Thymus (tissue), 11 donors: ENCODE measurements at regions not wholly inside any gene's neighbourhood (a gene's known extent, or its start where the extent isn't known, plus 50 kb on each side); places are given as distances from the start of the nearest gene placed in this dataset.

Experiments
- DNase-seq, 9 donors: peaks; one replicate each; pipeline ENCODE4 v3.0.0-alpha.2; 2013; ENCODE audit warnings: low spot score in 9 of 9, low read depth in 6 of 9, missing footprints in 1 of 9
- H3K27ac ChIP-seq, 2 donors: one replicate each; pipeline ENCODE4 v1.5.1; 2013; ENCODE audit warnings: control low read depth in 1 of 2, low read depth in 1 of 2, low read length in 1 of 2, mild to moderate bottlenecking in 1 of 2, moderate library complexity in 1 of 2
- H3K27me3 ChIP-seq, 2 donors: one replicate each; pipeline ENCODE4 v1.5.1; 2013; ENCODE audit warnings: low read length in 1 of 2; ENCODE audit not compliant: control insufficient read depth in 2 of 2, insufficient read depth in 1 of 2
- H3K36me3 ChIP-seq, 2 donors: one replicate each; pipeline ENCODE4 v1.5.1; 2013; ENCODE audit warnings: low read length in 1 of 2, mild to moderate bottlenecking in 1 of 2, moderate library complexity in 1 of 2; ENCODE audit not compliant: control insufficient read depth in 2 of 2, insufficient read depth in 2 of 2
- H3K4me1 ChIP-seq, 2 donors: one replicate each; pipeline ENCODE4 v1.5.1; 2013; ENCODE audit warnings: low read length in 2 of 2; ENCODE audit not compliant: control insufficient read depth in 2 of 2, insufficient read depth in 2 of 2
- H3K4me3 ChIP-seq, 2 donors: one replicate each; pipeline ENCODE4 v1.5.1; 2013; ENCODE audit warnings: low read length in 2 of 2, control low read depth in 1 of 2, mild to moderate bottlenecking in 1 of 2
- H3K9me3 ChIP-seq, 2 donors: one replicate each; pipeline ENCODE4 v1.5.1; 2013; ENCODE audit warnings: low read length in 1 of 2, mild to moderate bottlenecking in 1 of 2; ENCODE audit not compliant: control insufficient read depth in 2 of 2, insufficient read depth in 1 of 2
- WGBS: extraction: QIAGEN DNeasy Blood & Tissue Kit; methylation state at CpG from one replicate; pipeline ENCODE4 v1.1.7; 2013; 5-methylcytosine and 5-hydroxymethylcytosine counted together
- donor health status: healthy.

DNA sequence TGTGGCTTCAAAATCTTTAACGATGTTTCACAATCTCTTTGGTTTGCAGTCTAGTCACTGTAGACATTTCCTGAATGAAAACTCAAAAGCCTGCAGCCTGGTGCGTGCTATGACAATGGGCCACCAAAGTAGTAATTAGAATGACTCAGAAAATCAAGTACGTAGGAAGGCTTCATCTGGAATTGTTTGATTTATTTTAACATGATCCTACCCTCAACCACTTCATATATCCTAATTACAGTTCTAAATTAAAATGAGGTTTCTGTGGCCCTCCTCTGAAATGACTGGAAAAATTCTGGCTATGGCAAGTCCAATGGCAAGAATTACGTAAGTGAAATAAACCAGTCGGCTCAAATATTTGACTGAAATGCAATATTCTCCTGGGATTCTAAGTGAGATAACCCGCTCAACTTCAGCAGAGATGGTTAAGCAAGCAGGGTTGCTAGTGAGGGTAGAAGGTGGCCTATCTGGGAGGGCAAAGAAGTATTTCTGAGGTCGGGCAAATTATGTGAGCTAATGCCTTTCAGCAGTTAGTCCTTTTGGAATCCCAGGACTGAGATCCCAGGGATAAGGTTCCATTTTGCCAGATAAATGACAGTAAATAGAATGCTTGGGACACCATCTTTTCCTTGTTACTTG, 145.6 kb upstream of the MYOCD start:
- Histone ChIP-seq H3K4me3 (no peak overlapping the region), H3K36me3 (no peaks in the 10 kb centered on the region), H3K9me3 (no peaks in the 10 kb centered on the region), H3K4me1 (no peaks in the 10 kb centered on the region), H3K27me3 (no peaks in the 10 kb centered on the region), H3K27ac (no peak overlapping the region)
- WGBS, result 91% methylated on average over 7 of the region's 7 CpGs
- no peak for DNase-seq

DNA sequence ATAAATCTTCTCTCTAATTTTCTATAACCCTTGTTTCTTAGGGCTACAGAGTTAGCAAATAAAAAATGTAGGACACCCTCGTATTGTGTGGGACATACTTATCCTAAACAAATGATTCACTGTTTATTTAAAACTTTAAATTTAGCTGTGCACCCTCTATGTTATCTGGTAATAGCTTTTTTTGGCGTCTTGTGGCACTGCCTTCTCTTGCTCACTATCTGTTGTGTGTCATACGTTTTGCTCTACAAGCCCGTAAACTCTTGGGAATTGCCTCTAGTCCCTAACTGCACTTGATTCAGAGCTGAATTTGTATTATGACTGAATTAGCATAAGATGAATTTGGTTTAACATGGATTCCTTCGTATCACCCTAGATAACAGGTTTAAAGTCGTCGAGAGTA, 144.3 kb upstream of the MYOCD start:
- Histone ChIP-seq H3K9me3 (no peaks in the 10 kb centered on the region), H3K27ac (no peak overlapping the region), H3K4me3 (no peak overlapping the region), H3K4me1 (no peaks in the 10 kb centered on the region), H3K27me3 (no peaks in the 10 kb centered on the region), H3K36me3 (no peaks in the 10 kb centered on the region)
- 88% methylated on average over 7 of the region's 7 CpGs for WGBS
- DNase-seq, result no peak

DNA sequence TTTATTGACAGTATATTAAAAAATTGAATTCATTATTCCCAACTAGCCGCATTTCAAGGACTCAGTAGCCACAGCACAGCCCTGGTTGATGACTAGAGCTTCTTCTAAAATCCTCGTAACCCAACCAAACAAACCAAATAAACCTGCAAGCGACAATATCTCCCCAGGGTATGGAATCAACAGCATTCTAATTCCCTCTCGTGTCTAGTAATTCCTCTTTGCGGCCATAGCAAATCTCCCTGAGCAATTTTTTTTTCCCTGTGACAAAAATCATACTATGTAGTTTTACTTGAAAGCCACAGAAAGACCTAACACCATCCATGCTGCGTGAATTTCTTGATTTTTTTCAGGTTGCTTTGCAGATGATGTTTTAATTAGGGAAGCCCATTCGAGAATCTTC, 143.4 kb upstream of the MYOCD start:
- Histone ChIP-seq H3K36me3 (no peaks in the 10 kb centered on the region), H3K27me3 (no peaks in the 10 kb centered on the region), H3K9me3 (no peaks in the 10 kb centered on the region), H3K4me3 (no peak overlapping the region), H3K4me1 (no peaks in the 10 kb centered on the region), H3K27ac (no peak overlapping the region)
- no peak for DNase-seq
- WGBS, result 79% methylated on average over 7 of the region's 7 CpGs

DNA sequence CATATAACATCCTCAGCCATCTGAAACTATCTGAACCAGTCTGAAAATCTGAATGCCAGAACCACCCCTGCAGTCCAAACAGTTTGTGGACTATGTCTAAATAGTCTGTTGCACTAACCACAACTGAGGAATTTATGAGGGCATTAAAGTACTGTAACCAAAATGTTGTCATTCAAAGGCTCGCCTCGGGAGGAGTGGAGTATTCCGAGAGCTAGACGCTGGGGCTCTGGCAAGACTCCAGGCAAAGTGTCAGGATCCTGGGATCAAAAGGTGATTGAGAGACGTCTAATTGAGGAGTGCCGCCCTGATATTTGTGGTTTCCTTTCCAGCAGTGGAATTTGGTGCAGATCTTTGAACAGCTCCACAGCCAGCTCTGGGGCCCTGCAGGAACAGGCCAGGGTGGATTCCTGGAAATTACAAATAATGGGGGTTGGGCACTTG, 142.9 kb upstream of the MYOCD start:
- no peak overlapping the region for H3K27ac ChIP-seq
- WGBS, result 21% methylated on average over 6 of the region's 6 CpGs
- H3K4me3 ChIP-seq, result no peak overlapping the region
- no peaks in the 10 kb centered on the region for H3K27me3 ChIP-seq
- no peaks in the 10 kb centered on the region for H3K4me1 ChIP-seq
- no peaks in the 10 kb centered on the region for H3K36me3 ChIP-seq
- DNase-seq, result no peak
- no peaks in the 10 kb centered on the region for H3K9me3 ChIP-seq

DNA sequence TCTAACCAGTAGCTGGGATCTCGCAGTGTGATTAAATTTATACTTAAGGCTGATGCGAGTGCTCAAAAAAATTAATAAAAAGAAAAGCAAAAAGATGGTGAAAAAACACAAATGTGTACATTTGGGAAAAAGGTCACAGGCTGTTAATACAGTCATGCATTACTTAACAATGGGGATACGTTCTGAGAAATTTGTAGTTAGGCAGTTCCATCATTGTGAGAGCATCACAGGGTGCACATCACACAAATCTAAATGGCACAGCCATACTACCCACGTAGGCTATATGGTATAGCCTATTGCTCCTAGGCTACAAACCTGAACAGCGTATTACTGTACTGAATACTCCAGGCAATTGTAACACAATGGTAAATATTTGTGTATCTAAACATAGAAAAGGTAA, 142.4 kb upstream of the MYOCD start:
- H3K4me1 ChIP-seq, result no peaks in the 10 kb centered on the region
- DNase-seq, result no peak
- H3K4me3 ChIP-seq, result no peak overlapping the region
- WGBS, result 85% methylated on average over 5 of the region's 5 CpGs
- H3K27me3 ChIP-seq, result no peaks in the 10 kb centered on the region
- no peaks in the 10 kb centered on the region for H3K9me3 ChIP-seq
- H3K36me3 ChIP-seq, result no peaks in the 10 kb centered on the region
- H3K27ac ChIP-seq, result no peak overlapping the region

DNA sequence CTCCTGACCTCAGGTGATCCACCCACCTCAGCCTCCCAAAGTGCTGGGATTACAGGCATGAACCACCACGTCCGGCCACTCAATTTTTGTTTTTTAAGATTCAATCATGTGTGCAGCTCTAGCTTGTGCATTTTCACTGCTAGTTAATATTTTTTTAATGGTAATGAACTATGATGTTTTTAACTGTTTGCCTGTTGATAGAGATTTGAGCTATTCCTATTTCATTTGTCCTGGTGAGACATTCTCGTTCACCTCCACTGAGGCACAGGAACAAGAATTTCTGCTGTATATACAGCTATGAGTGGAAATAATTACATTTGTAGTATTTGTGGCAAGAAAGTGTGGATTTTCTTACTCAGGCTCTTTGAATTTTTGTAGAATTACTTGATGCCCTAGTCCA, 137.7 kb upstream of the MYOCD start:
- H3K4me1 ChIP-seq, result no peaks in the 10 kb centered on the region
- H3K36me3 ChIP-seq, result no peaks in the 10 kb centered on the region
- H3K4me3 ChIP-seq, result no peak overlapping the region
- no peaks in the 10 kb centered on the region for H3K9me3 ChIP-seq
- no peak overlapping the region for H3K27ac ChIP-seq
- DNase-seq, result no peak
- 97% methylated on average over 3 of the region's 3 CpGs for WGBS
- no peaks in the 10 kb centered on the region for H3K27me3 ChIP-seq

DNA sequence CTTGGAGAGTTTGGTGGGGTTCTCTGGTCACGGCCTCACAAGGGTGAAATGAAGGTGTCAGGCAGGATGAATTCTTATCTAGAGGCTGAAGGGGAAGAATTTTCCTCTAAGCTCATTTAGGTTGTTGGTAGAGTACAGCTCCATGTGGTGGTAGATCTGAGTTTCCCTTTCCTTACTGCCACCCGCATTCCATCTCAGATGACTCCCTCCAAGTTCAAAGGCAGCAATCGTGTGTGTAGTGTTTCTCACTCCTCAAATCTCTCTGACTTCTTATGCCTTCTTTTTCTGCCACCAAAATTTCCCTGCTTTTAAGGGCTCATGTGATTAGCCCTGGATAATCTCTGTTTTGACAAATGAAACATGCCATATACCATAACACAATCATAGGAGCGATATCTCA, 135.5 kb upstream of the MYOCD start:
- 91% methylated on average over 4 of the region's 4 CpGs for WGBS

DNA sequence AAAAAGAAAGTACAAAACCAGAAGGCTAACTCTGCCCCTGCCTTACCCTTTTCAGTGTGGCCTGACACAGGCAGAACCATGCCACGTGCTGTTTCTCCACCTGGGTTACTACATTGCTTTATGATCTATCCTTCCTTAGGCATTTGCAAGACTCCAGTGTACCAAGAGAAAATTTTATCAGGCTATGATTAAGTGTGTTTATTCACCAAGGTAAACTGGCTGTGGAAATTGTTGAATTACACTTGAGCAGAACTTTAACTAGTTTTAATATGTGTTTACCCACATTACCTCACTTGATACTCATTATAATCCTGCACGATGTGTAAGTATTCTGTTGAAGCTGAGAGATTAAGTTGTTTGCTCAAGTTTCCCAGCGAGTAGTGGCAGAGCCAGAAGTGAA, 129.7 kb upstream of the MYOCD start:
- 84% methylated on average over 3 of the region's 3 CpGs for WGBS
- no peak overlapping the region for H3K27ac ChIP-seq
- DNase-seq, result no peak

More for the DNA sequence above, 135.5 kb upstream of the MYOCD start:
- Histone ChIP-seq H3K36me3 (no peaks in the 10 kb centered on the region), H3K4me1 (no peaks in the 10 kb centered on the region), H3K4me3 (no peak overlapping the region), H3K9me3 (no peaks in the 10 kb centered on the region), H3K27ac (no peak overlapping the region), H3K27me3 (no peaks in the 10 kb centered on the region)
- no peak for DNase-seq

DNA sequence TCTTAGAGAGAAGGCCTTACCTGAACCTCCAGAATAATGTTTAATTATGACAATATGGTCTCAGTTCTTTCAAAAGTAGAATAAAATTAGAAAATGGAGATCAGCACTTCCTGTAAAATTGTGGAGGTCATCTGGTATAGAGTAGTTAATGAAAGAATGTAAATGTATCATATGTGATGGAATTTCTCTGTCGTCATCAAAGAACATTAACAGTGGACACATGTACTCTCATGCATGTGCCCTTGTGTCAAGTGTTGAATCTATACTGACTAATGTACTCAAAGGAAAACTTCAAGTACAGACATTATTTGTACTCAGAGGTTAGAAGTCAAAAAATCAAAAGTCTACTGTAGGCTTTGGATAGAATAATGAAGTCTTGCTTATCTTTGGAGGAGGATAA, 129.2 kb upstream of the MYOCD start:
- WGBS, result 100% methylated on average over 1 of the region's 1 CpG
- Histone ChIP-seq H3K9me3 (no peaks in the 10 kb centered on the region), H3K27ac (no peak overlapping the region), H3K27me3 (no peaks in the 10 kb centered on the region), H3K4me1 (no peaks in the 10 kb centered on the region), H3K36me3 (no peaks in the 10 kb centered on the region), H3K4me3 (no peak overlapping the region)
- no peak for DNase-seq

More for the DNA sequence above, 129.7 kb upstream of the MYOCD start:
- no peaks in the 10 kb centered on the region for H3K4me1 ChIP-seq
- no peaks in the 10 kb centered on the region for H3K27me3 ChIP-seq
- no peaks in the 10 kb centered on the region for H3K9me3 ChIP-seq
- H3K4me3 ChIP-seq, result no peak overlapping the region
- no peaks in the 10 kb centered on the region for H3K36me3 ChIP-seq

DNA sequence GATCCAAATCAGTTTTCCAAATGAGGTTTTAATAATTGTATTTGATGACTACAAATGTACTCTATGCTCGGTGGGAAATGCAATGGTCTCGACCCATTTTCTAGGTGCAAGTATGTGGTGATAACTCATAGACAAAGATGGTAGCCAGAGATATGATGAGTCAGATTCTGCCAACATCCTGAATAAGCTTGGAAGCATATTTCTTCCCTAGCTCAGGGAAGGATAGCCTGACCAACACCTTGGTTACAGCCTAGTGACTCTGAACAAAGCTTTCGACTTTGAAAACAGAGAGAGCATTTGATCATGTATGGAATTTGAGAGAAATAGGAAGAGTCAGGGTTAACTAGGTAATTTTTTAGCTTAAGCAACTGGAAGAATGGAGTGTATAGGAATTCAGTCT, 128.3 kb upstream of the MYOCD start:
- Histone ChIP-seq H3K36me3 (no peaks in the 10 kb centered on the region), H3K27me3 (no peaks in the 10 kb centered on the region), H3K4me1 (no peaks in the 10 kb centered on the region), H3K4me3 (no peak overlapping the region), H3K27ac (no peak overlapping the region), H3K9me3 (no peaks in the 10 kb centered on the region)
- DNase-seq, result no peak
- 94% methylated on average over 3 of the region's 3 CpGs for WGBS
